SK-N-SH (cell line): ENCODE measurements at regions not wholly inside any gene's neighbourhood (a gene's known extent, or its start where the extent isn't known, plus 50 kb on each side); places are given as distances from the start of the nearest gene placed in this dataset.

ENCODE experiments used
- CTCF ChIA-PET: fragments of 300-600, 350-600 bp; formaldehyde crosslinking; extraction: SDS; loops from one replicate; lab custom pipeline; 2021; lab: Yijun Ruan, JAX
- POLR2A ChIA-PET: fragments of 350-600 bp; sonication (Branson Sonifier 250); formaldehyde crosslinking; extraction: SDS; loops from one replicate; lab custom pipeline; 2020; ENCODE audit warnings: antibody characterized with exemption, inconsistent platforms; lab: Yijun Ruan, JAX
- DNase-seq: peaks from one replicate; pipeline ENCODE4 v3.0.0; 2012
- H2AFZ ChIP-seq: fragments of 200-600 bp; sonication (generic); 2 replicates; pipeline ENCODE4 v1.8.1; 2016; ENCODE audit warnings: antibody characterized with exemption, mild to moderate bottlenecking, low read depth
- H3F3A ChIP-seq: fragments of 200-600 bp; sonication (generic); replicated peaks from 2 replicates; pipeline ENCODE3; 2016; ENCODE audit warnings: antibody characterized with exemption, mild to moderate bottlenecking; ENCODE audit not compliant: insufficient read depth
- H3K27ac ChIP-seq, 2 experiments: fragments of 200-500 bp in 1 of 2; fragments of 200-600 bp in 1 of 2; sonication (Bioruptor generic) in 1 of 2; sonication (generic), shearing (Covaris generic) in 1 of 2; 2 replicates each; pipeline versions ENCODE4 v1.5.1 to v1.6.1; 2014 to 2016; ENCODE audit warnings: low read depth in 2 of 2, inconsistent platforms in 1 of 2, low read length in 1 of 2, mild to moderate bottlenecking in 1 of 2, mixed read lengths in 1 of 2
- H3K27me3 ChIP-seq: fragments of 200-600 bp; sonication (generic), shearing (Covaris generic); 2 replicates; pipeline ENCODE4 v1.6.1; 2016; ENCODE audit warnings: mixed run types; ENCODE audit not compliant: insufficient read depth
- H3K36me3 ChIP-seq, 2 experiments: fragments of 200-500 bp in 1 of 2; fragments of 200-600 bp in 1 of 2; sonication (Bioruptor generic) in 1 of 2; sonication (generic) in 1 of 2; replicated peaks in 1 of 2; 2 replicates each; pipeline versions ENCODE3 to v1.5.1; 2014 to 2016; ENCODE audit warnings: low read length in 1 of 2, mild to moderate bottlenecking in 1 of 2; ENCODE audit not compliant: insufficient read depth in 2 of 2, control insufficient read depth in 1 of 2
- H3K4me1 ChIP-seq, 2 experiments: fragments of 200-500 bp in 1 of 2; fragments of 200-600 bp in 1 of 2; sonication (Bioruptor generic) in 1 of 2; sonication (generic), shearing (Covaris generic) in 1 of 2; 2 replicates each; pipeline versions ENCODE4 v1.5.1 to v1.6.1; 2014 to 2016; ENCODE audit warnings: low read depth in 1 of 2, low read length in 1 of 2, mixed run types in 1 of 2; ENCODE audit not compliant: insufficient read depth in 2 of 2, control insufficient read depth in 1 of 2
- H3K4me2 ChIP-seq: fragments of 200-600 bp; sonication (generic), shearing (Covaris generic); 2 replicates; pipeline ENCODE4 v1.6.1; 2017; ENCODE audit warnings: mixed run types
- H3K4me3 ChIP-seq, 2 experiments: fragments of 200-500 bp in 1 of 2; fragments of 200-600 bp in 1 of 2; sonication (Bioruptor generic) in 1 of 2; sonication (generic), shearing (Covaris generic) in 1 of 2; 2 replicates each; pipeline versions ENCODE4 v1.5.1 to v1.8.1; 2014 to 2016; ENCODE audit warnings: low read depth in 2 of 2, inconsistent platforms in 1 of 2, low read length in 1 of 2, mild to moderate bottlenecking in 1 of 2, mixed read lengths in 1 of 2, moderate library complexity in 1 of 2
- H3K79me2 ChIP-seq: fragments of 200-600 bp; sonication (generic); 2 replicates; pipeline ENCODE4 v1.8.1; 2017; ENCODE audit warnings: mild to moderate bottlenecking; ENCODE audit not compliant: insufficient read depth
- H3K9ac ChIP-seq: fragments of 200-600 bp; sonication (generic); 2 replicates; pipeline ENCODE4 v1.6.1; 2017; ENCODE audit warnings: mixed run types
- H3K9me2 ChIP-seq: fragments of 200-600 bp; sonication (generic); 2 replicates; pipeline ENCODE4 v1.6.1; 2017; ENCODE audit warnings: mixed run types
- H3K9me3 ChIP-seq: fragments of 200-600 bp; sonication (generic); 2 replicates; pipeline ENCODE4 v1.6.1; 2017; ENCODE audit warnings: mixed run types, mild to moderate bottlenecking, moderate library complexity
- H4K20me1 ChIP-seq: fragments of 200-600 bp; sonication (generic); 2 replicates; pipeline ENCODE4 v1.6.1; 2017; ENCODE audit warnings: mild to moderate bottlenecking, mixed run types; ENCODE audit not compliant: insufficient read depth
- CTCF ChIP-seq: fragments of 200-600 bp; sonication (generic); IDR thresholded peaks from 2 replicates; pipeline ENCODE4 v1.6.1; 2017; ENCODE audit warnings: antibody characterized with exemption, mild to moderate bottlenecking, moderate library complexity
- ELF1 ChIP-seq: IDR thresholded peaks from 2 replicates; pipeline ENCODE4 v1.4.0; 2012
- EP300 ChIP-seq, 2 experiments: IDR thresholded peaks; 2 replicates each; pipeline versions ENCODE4 v1.4.0 to v1.6.1; 2012; ENCODE audit warnings: borderline replicate concordance in 1 of 2, low read depth in 1 of 2, low read length in 1 of 2
- EZH2phosphoT487 ChIP-seq: fragments of 200-600 bp; sonication (generic); IDR thresholded peaks from 2 replicates; pipeline ENCODE4 v1.6.1; 2017; ENCODE audit warnings: low read depth, mixed run types, mild to moderate bottlenecking, antibody characterized with exemption, moderate library complexity, borderline replicate concordance
- FOXJ3 ChIP-seq: sonication (generic); formaldehyde crosslinking; IDR thresholded peaks from 2 replicates; pipeline ENCODE4 v1.5.1; 2020; ENCODE audit warnings: mild to moderate bottlenecking, missing genetic modification reagents
- FOXM1 ChIP-seq: IDR thresholded peaks from 2 replicates; pipeline ENCODE4 v1.4.0; 2012; ENCODE audit warnings: low read depth, mild to moderate bottlenecking
- IRF3 ChIP-seq: fragments of 150-350 bp; IDR thresholded peaks from 2 replicates; pipeline ENCODE4 v1.6.1; 2016; ENCODE audit warnings: mild to moderate bottlenecking, low read depth, low read length
- MXI1 ChIP-seq: IDR thresholded peaks from 2 replicates; pipeline ENCODE4 v1.6.1; 2012; ENCODE audit warnings: mild to moderate bottlenecking, low read depth, low read length, improper control_type of control experiment
- NFIC ChIP-seq: IDR thresholded peaks from 2 replicates; pipeline ENCODE4 v1.4.0; 2012; ENCODE audit warnings: borderline replicate concordance
- POLR2AphosphoS5 ChIP-seq: IDR thresholded peaks from 2 replicates; pipeline ENCODE4 v1.6.1; 2012; ENCODE audit warnings: low read depth, low read length
- RCOR1 ChIP-seq: fragments of 150-350 bp; IDR thresholded peaks from 2 replicates; pipeline ENCODE4 v1.6.1; 2017; ENCODE audit warnings: antibody characterized with exemption, low read length
- RFX5 ChIP-seq: IDR thresholded peaks from 2 replicates; pipeline ENCODE4 v1.6.1; 2012; ENCODE audit warnings: mild to moderate bottlenecking, improper control_type of control experiment, low read length
- RXRA ChIP-seq: IDR thresholded peaks from 2 replicates; pipeline ENCODE4 v1.4.0; 2012; ENCODE audit warnings: low read depth, mild to moderate bottlenecking, borderline replicate concordance
- SIN3A ChIP-seq: IDR thresholded peaks from 2 replicates; pipeline ENCODE4 v1.6.1; 2012; ENCODE audit warnings: low read depth, mild to moderate bottlenecking, low read length, moderate library complexity, borderline replicate concordance
- SMC3 ChIP-seq: IDR thresholded peaks from 2 replicates; pipeline ENCODE4 v1.6.1; 2012; ENCODE audit warnings: low read depth, low read length, improper control_type of control experiment
- TCF12 ChIP-seq: IDR thresholded peaks from 2 replicates; pipeline ENCODE4 v1.4.0; 2012
- USF1 ChIP-seq: IDR thresholded peaks from 2 replicates; pipeline ENCODE4 v1.4.0; 2012; ENCODE audit warnings: low read depth, borderline replicate concordance
- USF2 ChIP-seq: fragments of 150-350 bp; IDR thresholded peaks from 2 replicates; pipeline ENCODE4 v1.6.1; 2017; ENCODE audit warnings: antibody characterized with exemption, low read length, low read depth, borderline replicate concordance
- ZBTB33 ChIP-seq: IDR thresholded peaks from 2 replicates; pipeline ENCODE4 v1.4.0; 2012; ENCODE audit warnings: low read depth, borderline replicate concordance
- WGBS: methylation state at CpG from one replicate; pipeline ENCODE4 v1.1.6; 2017; ENCODE audit warnings: low lambda C conversion rate; 5-methylcytosine and 5-hydroxymethylcytosine counted together

- TF ChIP-seq MXI1 (no peak), ZBTB33 (no peak), POLR2AphosphoS5 (no peak), SIN3A (no peak), RCOR1 (no peak)
- TF ChIP-seq, all 33 proteins: peak for 0
- H3K4me1 ChIP-seq = no peaks in the 10 kb centered on the region; a peak in 1 of 4 replicates
- no peak overlapping the region for H3K4me3 ChIP-seq
- no peaks in the 10 kb centered on the region for H3F3A ChIP-seq
- CTCF ChIA-PET = interaction anchor here (0.7 kb wide), 1 partner anchor 92 kb away, joined by 3 read pairs; no protein-coding TSS in a partner anchor
- no peaks in the 10 kb centered on the region for H3K36me3 ChIP-seq
- H3K9me2 ChIP-seq = no peaks in the 10 kb centered on the region
- H4K20me1 ChIP-seq = no peaks in the 10 kb centered on the region
- no peak overlapping the region for H2AFZ ChIP-seq
- H3K9ac ChIP-seq = no peak overlapping the region
- H3K27me3 ChIP-seq = no peaks in the 10 kb centered on the region
- no peak overlapping the region for H3K4me2 ChIP-seq
- POLR2A ChIA-PET = no interaction called here
- H3K79me2 ChIP-seq = no peaks in the 10 kb centered on the region
- no peak overlapping the region for H3K27ac ChIP-seq
- WGBS = 35% methylated on average over 5 of the region's 5 CpGs
- H3K9me3 ChIP-seq = no peaks in the 10 kb centered on the region
- DNase-seq = no peak
Observed at GRCh38 chr20:55677011-55677410, 328.3 kb downstream of the CBLN4 start.

- no peak for DNase-seq
- TF ChIP-seq NFIC = no peak
- no peak for TF ChIP-seq TCF12
- no peak for TF ChIP-seq RFX5
- TF ChIP-seq ELF1 = no peak
- no peak for TF ChIP-seq CTCF
- no peak for TF ChIP-seq FOXM1
- TF ChIP-seq SIN3A = no peak
- TF ChIP-seq EP300 (IDR thresholded peaks at IDR 0.05; ENCODE audit: borderline replicate concordance in 1 of 2, low read depth in 1 of 2, low read length in 1 of 2) = no peak
- TF ChIP-seq POLR2AphosphoS5 = no peak
- no peak for TF ChIP-seq ZBTB33
- no peak for TF ChIP-seq IRF3
- no peak for TF ChIP-seq FOXJ3 (CRISPR knock-in tag)
- no peak for TF ChIP-seq USF2
- TF ChIP-seq USF1 = no peak
- TF ChIP-seq RXRA = no peak
- TF ChIP-seq SMC3 = no peak
- TF ChIP-seq EZH2phosphoT487 = no peak
- H2AFZ ChIP-seq = no peak overlapping the region
- H3K4me3 ChIP-seq = no peak overlapping the region
- no peaks in the 10 kb centered on the region for H4K20me1 ChIP-seq
- POLR2A ChIA-PET = no interaction called here
- H3K9me2 ChIP-seq = no peaks in the 10 kb centered on the region
- no peak overlapping the region for H3K9ac ChIP-seq
- no peaks in the 10 kb centered on the region for H3F3A ChIP-seq
- H3K27ac ChIP-seq = no peak overlapping the region
- no peaks in the 10 kb centered on the region for H3K36me3 ChIP-seq
- no peaks in the 10 kb centered on the region for H3K9me3 ChIP-seq
- no peaks in the 10 kb centered on the region for H3K79me2 ChIP-seq
- H3K27me3 ChIP-seq = no peaks in the 10 kb centered on the region
- H3K4me1 ChIP-seq = no peaks in the 10 kb centered on the region; a peak in 1 of 4 replicates
- H3K4me2 ChIP-seq = no peak overlapping the region
- CTCF ChIA-PET = no interaction called here
- 23% methylated on average over 5 of the region's 5 CpGs for WGBS
Observed at GRCh38 chr20:55676097-55676496, 329.2 kb downstream of the CBLN4 start.
